ENCODE measurements at regions not wholly inside any gene's neighbourhood (a gene's known extent, or its start where the extent isn't known, plus 50 kb on each side); places are given as distances from the start of the nearest gene placed in this dataset.

DNA sequence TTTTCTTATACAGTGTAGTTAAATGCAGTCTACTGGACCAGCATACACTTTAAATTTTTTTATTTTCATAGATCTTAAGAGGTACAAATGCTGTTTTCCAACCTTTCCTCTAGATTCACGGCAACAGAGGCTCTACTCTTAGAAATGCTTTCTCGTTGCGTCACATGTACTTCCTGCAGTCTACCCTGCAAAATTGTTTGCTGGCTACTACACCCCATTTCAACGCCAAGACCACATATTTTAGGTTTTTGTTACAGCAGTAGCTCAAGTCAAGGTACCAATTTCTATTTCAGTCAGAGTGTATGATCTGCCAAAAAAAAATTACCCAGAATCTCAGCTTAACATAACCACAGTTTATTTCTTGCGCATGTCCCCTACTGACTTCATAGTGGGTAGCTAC is 94.1 kb downstream of the TNFSF13B start:
- TF ChIP-seq, protein P1, sequence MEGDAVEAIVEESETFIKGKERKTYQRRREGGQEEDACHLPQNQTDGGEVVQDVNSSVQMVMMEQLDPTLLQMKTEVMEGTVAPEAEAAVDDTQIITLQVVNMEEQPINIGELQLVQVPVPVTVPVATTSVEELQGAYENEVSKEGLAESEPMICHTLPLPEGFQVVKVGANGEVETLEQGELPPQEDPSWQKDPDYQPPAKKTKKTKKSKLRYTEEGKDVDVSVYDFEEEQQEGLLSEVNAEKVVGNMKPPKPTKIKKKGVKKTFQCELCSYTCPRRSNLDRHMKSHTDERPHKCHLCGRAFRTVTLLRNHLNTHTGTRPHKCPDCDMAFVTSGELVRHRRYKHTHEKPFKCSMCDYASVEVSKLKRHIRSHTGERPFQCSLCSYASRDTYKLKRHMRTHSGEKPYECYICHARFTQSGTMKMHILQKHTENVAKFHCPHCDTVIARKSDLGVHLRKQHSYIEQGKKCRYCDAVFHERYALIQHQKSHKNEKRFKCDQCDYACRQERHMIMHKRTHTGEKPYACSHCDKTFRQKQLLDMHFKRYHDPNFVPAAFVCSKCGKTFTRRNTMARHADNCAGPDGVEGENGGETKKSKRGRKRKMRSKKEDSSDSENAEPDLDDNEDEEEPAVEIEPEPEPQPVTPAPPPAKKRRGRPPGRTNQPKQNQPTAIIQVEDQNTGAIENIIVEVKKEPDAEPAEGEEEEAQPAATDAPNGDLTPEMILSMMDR (IDR thresholded peaks at IDR 0.05; ENCODE audit: low read depth, low read length) = no peak
- TF ChIP-seq EZH2phosphoT487 (IDR thresholded peaks at IDR 0.05; ENCODE audit: low read depth) = no peak

Measured in OCI-LY3 (cell line).